T-cell (primary cell): ENCODE measurements at regions not wholly inside any gene's neighbourhood (a gene's known extent, or its start where the extent isn't known, plus 50 kb on each side); places are given as distances from the start of the nearest gene placed in this dataset.

Experiments used
- ATAC-seq, 4 experiments: fragments of 200-7000 bp in 3 of 4; fragments of 150-1000 bp in 1 of 4; cut with Tn5 transposase; replicated peaks in 1 of 4; 1 replicate in 3 of 4; 2 replicates in 1 of 4; pipeline ENCODE4 v1.10.0; 2021; ENCODE audit warnings: moderate library complexity in 3 of 4, mild to moderate bottlenecking in 2 of 4, moderate number of reproducible peaks in 1 of 4
- CTCF ChIA-PET, 2 donors: fragments of 300-600 bp; sonication (Branson Sonifier 250); formaldehyde crosslinking; loops; one replicate each; lab custom pipeline; 2022; ENCODE audit warnings: antibody characterized with exemption in 2 of 2; lab: Charles Lee
- POLR2A ChIA-PET, 2 donors: fragments of 300-600 bp; sonication (Branson Sonifier 250); formaldehyde crosslinking; loops; one replicate each; lab custom pipeline; 2022; ENCODE audit warnings: antibody characterized with exemption in 2 of 2; lab: Charles Lee
- DNase-seq, 35 experiments: peaks; one replicate each; pipeline versions ENCODE4 v3.0.0 to v3.0.0-alpha.2; 2013 to 2023
- H3K27ac ChIP-seq: one replicate; pipeline ENCODE4 v1.5.1; 2013; ENCODE audit warnings: low read length
- H3K27me3 ChIP-seq, 2 experiments: replicated peaks in 1 of 2; 1 replicate in 1 of 2; 2 replicates in 1 of 2; pipeline versions ENCODE4 v1.6.1 to v1.7.0; 2013; ENCODE audit warnings: low read length in 1 of 2, mixed read lengths in 1 of 2; ENCODE audit not compliant: control insufficient read depth in 2 of 2, insufficient read depth in 2 of 2; ENCODE audit errors: extremely low read depth in 1 of 2
- H3K36me3 ChIP-seq, 2 donors: 1 replicate in 1 of 2; 2 replicates in 1 of 2; pipeline versions ENCODE4 v1.6.1 to v1.7.0; 2013; ENCODE audit warnings: low read length in 1 of 2; ENCODE audit not compliant: control insufficient read depth in 2 of 2, insufficient read depth in 1 of 2; ENCODE audit errors: extremely low read depth in 1 of 2
- H3K4me1 ChIP-seq, 2 experiments: 1 replicate in 1 of 2; 2 replicates in 1 of 2; pipeline versions ENCODE4 v1.6.1 to v1.7.0; 2013; ENCODE audit warnings: low read length in 2 of 2, mixed read lengths in 1 of 2; ENCODE audit not compliant: insufficient read depth in 2 of 2, control insufficient read depth in 1 of 2; ENCODE audit errors: extremely low read depth in 1 of 2
- H3K4me3 ChIP-seq, 2 donors: 1 replicate in 1 of 2; 2 replicates in 1 of 2; pipeline versions ENCODE4 v1.5.1 to v1.7.0; 2013; ENCODE audit warnings: mild to moderate bottlenecking in 2 of 2, low read length in 1 of 2, moderate library complexity in 1 of 2; ENCODE audit not compliant: control insufficient read depth in 1 of 2; ENCODE audit errors: extremely low read depth in 1 of 2
- H3K9me3 ChIP-seq: 2 replicates; pipeline ENCODE4 v1.7.0; 2013
- H3K27ac Mint-ChIP-seq, 2 donors: one replicate each; pipeline ENCODE4 v1.8.0; 2020 to 2021; ENCODE audit warnings: mild to moderate bottlenecking in 2 of 2, mixed read lengths in 2 of 2
- H3K27me3 Mint-ChIP-seq, 2 donors: one replicate each; pipeline ENCODE4 v1.8.0; 2021 to 2022; ENCODE audit warnings: mixed read lengths in 2 of 2
- H3K36me3 Mint-ChIP-seq: one replicate; pipeline ENCODE4 v1.8.0; 2021; ENCODE audit warnings: mixed read lengths
- H3K4me1 Mint-ChIP-seq, 3 donors: one replicate each; pipeline ENCODE4 v1.8.0; 2020 to 2022; ENCODE audit warnings: mixed read lengths in 3 of 3, mild to moderate bottlenecking in 1 of 3
- H3K4me3 Mint-ChIP-seq, 3 donors: one replicate each; pipeline ENCODE4 v1.8.0; 2020 to 2022; ENCODE audit warnings: mild to moderate bottlenecking in 3 of 3, mixed read lengths in 3 of 3, moderate library complexity in 3 of 3
- H3K9me3 Mint-ChIP-seq, 3 donors: one replicate each; pipeline ENCODE4 v1.8.0; 2020 to 2022; ENCODE audit warnings: mixed read lengths in 3 of 3
- WGBS: methylation state at CpG from one replicate; pipeline ENCODE4 v1.1.5; 2013; ENCODE audit warnings: missing lambda C conversion rate; ENCODE audit not compliant: insufficient coverage; 5-methylcytosine and 5-hydroxymethylcytosine counted together

DNA sequence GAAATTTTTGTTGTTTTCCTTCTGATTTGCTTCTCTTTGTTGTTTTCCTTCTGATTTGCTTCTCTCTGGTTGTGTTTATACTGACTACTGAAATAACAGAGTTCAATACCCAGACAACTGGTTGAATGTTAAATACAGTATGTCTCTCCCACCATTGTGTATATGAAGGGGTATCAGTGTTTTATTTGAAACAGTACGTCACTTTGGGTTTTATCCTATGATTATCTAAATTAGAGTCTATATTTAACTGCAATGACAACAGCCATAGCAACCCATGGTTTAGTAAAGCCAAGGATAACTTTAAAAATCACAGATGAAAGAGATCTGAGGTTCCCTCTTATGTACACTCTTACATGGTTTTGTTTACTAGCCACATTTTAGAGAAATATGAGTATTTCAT, 141.3 kb downstream of the GNAT3 start:
- no peaks in the 10 kb centered on the region for H3K9me3 ChIP-seq
- DNase-seq, result no peak
- H3K27me3 ChIP-seq, result no peaks in the 10 kb centered on the region
- no peaks in the 10 kb centered on the region for H3K4me1 ChIP-seq
- no peaks in the 10 kb centered on the region for H3K27me3 Mint-ChIP-seq
- no peak for ATAC-seq
- no peaks in the 10 kb centered on the region for H3K4me1 Mint-ChIP-seq
- WGBS, result no CpG with 5 or more reads among the region's 1 CpG
- H3K36me3 ChIP-seq, result no peaks in the 10 kb centered on the region
- no peak overlapping the region for H3K27ac Mint-ChIP-seq
- H3K4me3 ChIP-seq, result no peak overlapping the region
- H3K27ac ChIP-seq, result no peak overlapping the region
- no peak overlapping the region for H3K4me3 Mint-ChIP-seq
- H3K9me3 Mint-ChIP-seq, result peaks cover 2 to 16% (median 4%) of the 10 kb centered on the region in 3 donors
- no peaks in the 10 kb centered on the region for H3K36me3 Mint-ChIP-seq
- CTCF ChIA-PET, result no interaction called here
- POLR2A ChIA-PET, result no interaction called here

DNA sequence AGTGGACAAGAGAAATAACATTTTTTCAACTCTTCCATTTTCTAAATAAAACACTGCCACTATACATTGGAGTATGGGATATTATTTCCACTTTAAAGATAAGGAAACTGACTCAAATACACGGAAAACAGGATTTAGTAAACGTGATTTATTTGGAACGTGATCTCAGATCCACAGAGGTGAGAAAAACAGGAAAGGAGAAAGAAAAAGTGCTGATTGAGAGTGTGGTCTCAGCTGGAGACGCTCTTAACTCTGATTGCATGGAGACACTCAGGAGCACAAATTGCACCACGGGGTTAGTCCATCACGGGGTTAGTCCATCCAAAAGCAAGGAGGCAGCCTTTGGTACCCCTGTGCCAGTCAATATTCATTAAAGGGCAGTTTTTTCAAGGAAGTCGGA, 142.5 kb downstream of the GNAT3 start:
- Histone ChIP-seq H3K27me3 (no peaks in the 10 kb centered on the region), H3K9me3 (no peaks in the 10 kb centered on the region), H3K4me1 (no peaks in the 10 kb centered on the region), H3K27ac (no peak overlapping the region), H3K4me3 (no peak overlapping the region), H3K36me3 (no peaks in the 10 kb centered on the region)
- ATAC-seq (no peak), DNase-seq (no peak)
- Mint-ChIP-seq H3K9me3 (peaks cover 4 to 24% (median 5%) of the 10 kb centered on the region in 3 donors), H3K36me3 (no peaks in the 10 kb centered on the region), H3K27ac (no peak overlapping the region), H3K4me1 (no peaks in the 10 kb centered on the region), H3K27me3 (no peaks in the 10 kb centered on the region), H3K4me3 (no peak overlapping the region)
- ChIA-PET POLR2A (interaction anchor here in 1 of 2 donors (0.6 kb wide), 1 partner anchor 43 kb away, joined by 3 read pairs; no protein-coding TSS in a partner anchor), CTCF (no interaction called here)
- WGBS, result 90% methylated on average over 5 of the region's 7 CpGs

DNA sequence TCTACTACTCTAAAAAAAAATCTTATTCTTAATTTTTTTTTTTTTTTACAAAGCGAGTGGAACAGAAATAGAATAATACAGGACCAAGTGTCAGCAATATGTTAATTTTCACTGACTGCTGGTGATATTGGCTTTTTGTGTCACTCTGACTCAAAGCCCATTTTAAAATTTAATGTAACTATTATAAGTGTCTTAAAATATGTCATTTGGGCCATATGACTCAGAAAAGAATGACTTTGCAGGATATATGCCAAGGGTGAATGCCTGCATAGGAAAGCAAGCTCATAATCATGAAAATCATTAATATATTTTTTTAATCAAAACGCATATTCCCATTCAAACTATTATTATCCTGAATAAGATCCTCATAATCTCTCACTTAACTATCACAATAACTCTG, 149.2 kb downstream of the GNAT3 start:
- no peak for DNase-seq

DNA sequence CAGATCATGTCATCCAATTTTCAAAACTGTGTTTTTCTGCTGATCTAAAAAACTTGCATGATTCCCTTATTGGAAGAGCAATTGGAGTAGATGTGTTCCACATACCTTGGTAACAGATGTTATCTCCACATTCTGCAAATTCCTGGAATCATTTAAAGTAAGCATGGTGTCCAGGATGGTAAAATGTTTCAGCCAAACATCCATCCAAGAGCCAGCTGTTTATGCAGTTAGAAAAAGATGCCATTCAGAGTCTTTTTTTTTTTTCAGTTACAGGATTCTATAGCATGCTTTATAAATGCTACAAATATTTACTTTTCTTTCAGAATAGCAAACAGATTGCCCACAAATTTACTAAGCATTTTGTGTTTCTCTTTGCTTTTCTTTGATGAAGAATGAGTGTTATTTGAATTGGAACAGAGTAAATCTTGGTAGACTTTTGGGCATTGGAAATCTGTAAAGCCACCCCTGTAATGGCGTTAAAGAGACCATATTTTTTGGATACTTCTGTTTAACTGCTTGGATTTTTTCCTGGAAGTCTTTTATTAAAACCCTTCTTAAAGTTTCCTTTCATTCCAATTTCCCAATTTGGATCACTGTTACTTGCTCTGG, 149.8 kb downstream of the GNAT3 start:
- WGBS, result no CpG with 5 or more reads among the region's 1 CpG
- no peaks in the 10 kb centered on the region for H3K27me3 Mint-ChIP-seq
- Histone ChIP-seq H3K27ac (no peak overlapping the region), H3K36me3 (no peaks in the 10 kb centered on the region), H3K4me1 (no peaks in the 10 kb centered on the region), H3K9me3 (no peaks in the 10 kb centered on the region), H3K4me3 (no peak overlapping the region), H3K27me3 (no peaks in the 10 kb centered on the region)
- H3K27ac Mint-ChIP-seq, result no peak overlapping the region
- no peaks in the 10 kb centered on the region for H3K36me3 Mint-ChIP-seq
- H3K4me3 Mint-ChIP-seq, result no peak overlapping the region
- ATAC-seq, result no peak
- no peak for DNase-seq
- ChIA-PET POLR2A (no interaction called here), CTCF (no interaction called here)
- no peaks in the 10 kb centered on the region for H3K4me1 Mint-ChIP-seq
- peaks cover 4 to 33% (median 11%) of the 10 kb centered on the region in 3 donors for H3K9me3 Mint-ChIP-seq

More for the DNA sequence above, 149.2 kb downstream of the GNAT3 start:
- H3K36me3 Mint-ChIP-seq, result no peaks in the 10 kb centered on the region
- ATAC-seq, result no peak
- CTCF ChIA-PET, result no interaction called here
- no peak overlapping the region for H3K27ac ChIP-seq
- POLR2A ChIA-PET, result no interaction called here
- 100% methylated on average over 1 of the region's 2 CpGs for WGBS
- no peak overlapping the region for H3K27ac Mint-ChIP-seq
- H3K4me3 Mint-ChIP-seq, result no peak overlapping the region
- H3K4me3 ChIP-seq, result no peak overlapping the region
- no peaks in the 10 kb centered on the region for H3K27me3 ChIP-seq
- H3K9me3 ChIP-seq, result no peaks in the 10 kb centered on the region
- H3K36me3 ChIP-seq, result no peaks in the 10 kb centered on the region
- no peaks in the 10 kb centered on the region for H3K4me1 ChIP-seq
- H3K9me3 Mint-ChIP-seq, result peaks cover 4 to 33% (median 5%) of the 10 kb centered on the region in 3 donors
- H3K27me3 Mint-ChIP-seq, result no peaks in the 10 kb centered on the region
- no peaks in the 10 kb centered on the region for H3K4me1 Mint-ChIP-seq

DNA sequence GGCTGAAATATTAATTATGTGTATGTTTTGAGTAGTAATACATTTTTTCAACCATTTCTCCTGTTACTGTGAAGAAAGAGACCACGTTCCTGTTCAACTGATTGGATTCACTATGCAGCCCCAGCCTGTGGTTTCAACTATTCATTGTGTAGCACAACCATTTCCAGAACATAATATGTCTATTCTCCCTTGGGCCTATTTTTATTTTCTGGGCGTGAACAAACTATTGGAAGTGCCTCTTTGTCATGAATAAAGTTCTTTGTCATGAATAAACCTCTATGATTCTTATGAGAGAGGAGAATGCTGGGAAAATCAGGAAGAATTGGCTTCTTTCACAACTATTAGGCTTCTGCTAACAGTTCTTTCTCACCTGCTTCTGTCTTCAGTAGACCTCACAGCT, 152.4 kb downstream of the GNAT3 start:
- no peak overlapping the region for H3K4me3 ChIP-seq
- H3K36me3 Mint-ChIP-seq, result no peaks in the 10 kb centered on the region
- peaks cover 0 to 24% (median 5%) of the 10 kb centered on the region in 3 donors for H3K9me3 Mint-ChIP-seq
- H3K4me1 ChIP-seq, result no peaks in the 10 kb centered on the region
- peaks cover 2% of the 10 kb centered on the region for H3K9me3 ChIP-seq
- no peak for ATAC-seq
- POLR2A ChIA-PET, result interaction anchor here (0.5 to 0.7 kb wide), 2 partner anchors 400 to 427 kb away, joined by 4 to 5 read pairs; no protein-coding TSS in a partner anchor
- no peak for DNase-seq
- H3K4me3 Mint-ChIP-seq, result no peak overlapping the region
- H3K27ac Mint-ChIP-seq, result no peak overlapping the region
- no peaks in the 10 kb centered on the region for H3K27me3 Mint-ChIP-seq
- no CpG with 5 or more reads among the region's 2 CpGs for WGBS
- no peak overlapping the region for H3K27ac ChIP-seq
- H3K36me3 ChIP-seq, result no peaks in the 10 kb centered on the region
- CTCF ChIA-PET, result interaction anchor here (0.6 kb wide), 2 partner anchors 153 to 177 kb away, joined by 3 read pairs; no protein-coding TSS in a partner anchor
- H3K27me3 ChIP-seq, result no peaks in the 10 kb centered on the region
- no peaks in the 10 kb centered on the region for H3K4me1 Mint-ChIP-seq

DNA sequence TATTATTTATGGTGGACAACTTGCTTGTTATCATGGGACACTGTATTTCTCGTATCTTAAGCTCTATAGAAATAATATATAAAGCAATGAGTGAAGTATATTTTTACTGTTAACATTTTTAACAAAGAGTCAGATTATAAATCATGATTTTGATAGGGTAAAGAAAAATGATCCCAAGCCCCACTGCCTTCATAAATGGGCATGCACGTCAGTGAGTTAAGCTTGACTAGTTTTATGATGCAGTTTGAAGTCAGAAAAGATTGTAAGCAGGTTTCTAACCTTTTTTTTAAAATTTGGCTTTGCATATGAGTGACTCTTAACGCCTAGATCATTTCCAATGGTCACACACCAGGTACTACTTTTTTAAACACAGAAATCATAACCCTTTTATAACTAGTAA, 152.8 kb downstream of the GNAT3 start:
- DNase-seq (no peak), ATAC-seq (no peak)
- Histone ChIP-seq H3K4me3 (no peak overlapping the region), H3K27me3 (no peaks in the 10 kb centered on the region), H3K27ac (no peak overlapping the region), H3K4me1 (no peaks in the 10 kb centered on the region), H3K36me3 (no peaks in the 10 kb centered on the region), H3K9me3 (peaks cover 2% of the 10 kb centered on the region)
- CTCF ChIA-PET, result interaction anchor here (0.6 kb wide), 2 partner anchors 153 to 177 kb away, joined by 3 read pairs; no protein-coding TSS in a partner anchor
- Mint-ChIP-seq H3K36me3 (no peaks in the 10 kb centered on the region), H3K27me3 (no peaks in the 10 kb centered on the region), H3K27ac (no peak overlapping the region), H3K9me3 (peaks cover 0 to 23% (median 5%) of the 10 kb centered on the region in 3 donors), H3K4me3 (no peak overlapping the region), H3K4me1 (no peaks in the 10 kb centered on the region)
- WGBS, result no CpG with 5 or more reads among the region's 3 CpGs
- POLR2A ChIA-PET, result interaction anchor here in 1 of 2 donors (0.7 kb wide), 1 partner anchor 400 kb away, joined by 4 read pairs; no protein-coding TSS in a partner anchor
